Inflammatory macrophage treated with lipopolysaccharide for 4 hours (primary cell): ENCODE measurements at regions not wholly inside any gene's neighbourhood (a gene's known extent, or its start where the extent isn't known, plus 50 kb on each side); places are given as distances from the start of the nearest gene placed in this dataset.

Experiments used
- DNase-seq: peaks from one replicate; pipeline ENCODE4 v3.0.0-alpha.2; 2020

DNA sequence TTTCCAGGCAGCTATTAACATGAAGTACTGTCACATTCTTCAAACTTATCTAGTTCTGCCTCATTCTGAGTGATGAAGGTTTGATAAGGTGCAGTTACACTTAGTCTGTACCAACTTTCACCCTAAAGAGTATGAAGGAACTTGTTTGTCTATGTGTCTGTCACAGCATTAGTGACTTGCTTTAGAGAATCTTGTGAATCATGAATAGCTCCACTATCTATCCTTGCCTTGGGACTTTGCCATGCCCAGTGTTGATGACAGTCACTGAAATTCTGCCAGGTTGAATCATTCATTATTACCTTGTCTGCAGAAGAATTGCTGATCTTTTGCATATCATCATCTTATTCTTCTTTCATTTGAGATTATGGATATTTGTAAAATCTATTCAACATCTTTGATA lies 50.9 kb upstream of the A1CF start:
- DNase-seq = no peak

DNA sequence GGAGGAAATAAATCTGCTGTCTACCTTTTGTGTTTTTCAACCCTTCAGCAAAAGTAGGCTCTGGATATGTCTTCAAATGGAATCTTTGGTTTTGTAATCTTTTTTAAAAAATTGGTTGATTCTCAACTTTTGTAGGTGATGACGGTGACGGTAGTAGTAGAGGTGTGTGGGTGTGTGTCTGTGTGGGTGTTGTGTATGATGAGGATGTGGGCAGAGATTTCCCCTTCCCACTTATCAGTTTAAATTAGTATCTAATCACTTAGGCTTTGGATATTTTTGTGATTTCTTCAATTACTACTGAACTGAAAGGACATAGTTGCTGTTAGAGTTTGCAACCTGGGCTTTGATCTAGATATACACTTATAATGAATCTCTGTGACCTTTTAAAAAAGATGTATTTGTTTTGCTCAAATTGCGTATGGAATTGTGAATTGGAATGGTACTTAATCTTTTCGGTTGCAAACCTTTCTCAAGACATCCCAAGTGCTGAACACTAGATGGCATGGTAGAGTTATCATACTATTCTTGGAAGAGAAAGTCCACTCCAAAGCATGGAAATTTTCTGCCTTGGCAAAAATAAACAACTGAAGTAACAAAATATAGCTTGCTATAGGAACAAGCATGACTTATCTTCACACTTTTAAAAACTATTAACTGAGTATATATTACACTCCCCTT lies 51.9 kb upstream of the A1CF start:
- DNase-seq = no peak

DNA sequence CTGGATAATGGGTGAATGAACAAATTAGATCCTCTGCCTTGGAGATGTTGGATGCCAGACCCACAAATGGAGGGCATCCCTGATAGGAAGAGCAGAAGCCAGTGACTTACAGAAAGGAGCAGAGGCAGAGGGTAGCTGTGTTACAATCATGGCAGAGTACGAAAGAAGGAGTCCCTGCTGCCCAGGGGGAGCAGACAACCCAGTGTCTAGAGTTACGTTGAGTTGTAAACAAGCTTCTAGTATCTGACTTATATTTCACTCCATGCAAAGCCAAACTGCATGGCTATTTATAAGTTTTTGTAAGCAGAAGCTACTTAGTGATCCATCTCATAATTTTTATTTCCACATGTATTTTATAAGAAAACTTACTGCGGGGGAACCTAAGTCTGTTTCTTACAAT lies 56.2 kb upstream of the A1CF start:
- no peak for DNase-seq

GRCh38 chr10:50946991-50947781 lies 61.8 kb upstream of the A1CF start:
- no peak for DNase-seq

GRCh38 chr10:50951365-50951764 lies 65.9 kb upstream of the A1CF start:
- DNase-seq = no peak

DNA sequence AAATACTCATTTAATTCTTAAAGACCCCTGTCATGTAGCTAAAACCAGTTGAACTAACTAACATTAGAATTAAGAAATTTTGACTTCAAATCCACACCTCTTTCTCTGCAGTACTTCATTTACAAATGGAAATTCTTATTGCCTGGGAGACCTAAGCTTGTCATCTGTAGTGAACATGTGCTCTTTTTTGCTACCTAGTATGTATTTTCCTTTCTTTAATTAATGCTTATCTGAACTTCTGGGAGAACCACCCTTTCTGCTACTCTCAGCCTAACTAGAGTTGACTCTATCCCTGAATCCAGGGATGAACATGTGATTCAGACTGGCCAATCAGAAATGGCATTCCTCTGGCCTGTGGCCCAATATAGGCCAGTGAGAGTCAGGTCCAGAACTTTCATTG lies 75.9 kb upstream of the A1CF start:
- no peak for DNase-seq

- DNase-seq = no peak
Measured at GRCh38 chr10:50963063-50963462, 77.6 kb upstream of the A1CF start.

- DNase-seq = no peak
Measured at GRCh38 chr10:50968386-50969091, 83.1 kb upstream of the A1CF start.

- DNase-seq = no peak
Measured at GRCh38 chr10:50972591-50972990, 87.2 kb upstream of the A1CF start.

DNA sequence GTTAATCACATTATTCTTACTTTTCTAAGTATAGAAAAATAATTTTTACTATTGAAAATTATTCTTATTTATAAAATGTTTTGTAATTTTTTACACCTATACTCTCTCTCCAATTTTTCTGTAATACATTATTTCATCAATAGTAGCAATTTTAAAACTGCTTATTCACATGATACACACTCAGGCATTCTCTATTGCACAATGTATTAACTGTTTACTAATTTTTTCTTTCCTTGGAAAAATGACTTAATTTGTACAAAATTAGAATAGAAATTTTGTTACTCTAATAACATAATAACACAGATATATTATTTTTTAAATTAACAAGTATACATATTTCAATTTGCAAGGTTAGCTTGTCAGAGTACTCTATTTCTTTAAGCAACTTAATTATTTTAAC lies 92.9 kb upstream of the PRKG1 start:
- no peak for DNase-seq

DNA sequence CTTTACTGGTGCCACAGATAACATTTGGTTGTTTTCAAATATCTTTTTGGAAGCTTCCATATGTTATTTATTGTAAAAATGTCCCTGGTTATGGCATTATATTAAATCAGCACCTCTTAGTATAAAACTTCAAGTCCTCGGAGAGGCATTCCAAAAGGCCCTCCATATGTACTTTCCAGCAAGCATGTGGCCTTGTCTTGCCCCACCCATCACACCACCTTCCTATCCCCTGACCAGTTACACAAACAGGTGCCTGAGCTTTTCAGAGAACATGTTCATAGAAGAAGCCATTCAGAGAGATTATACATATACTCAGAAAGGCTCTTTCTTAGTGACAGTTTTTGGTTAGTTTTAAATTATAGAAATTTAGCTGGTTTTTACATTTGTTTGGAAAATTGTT lies 92.4 kb upstream of the PRKG1 start:
- DNase-seq = no peak

GRCh38 chr10:50982989-50983388 lies 91.3 kb upstream of the PRKG1 start:
- DNase-seq = no peak

- no peak for DNase-seq
Measured at GRCh38 chr10:50987934-50988333, 86.4 kb upstream of the PRKG1 start.

DNA sequence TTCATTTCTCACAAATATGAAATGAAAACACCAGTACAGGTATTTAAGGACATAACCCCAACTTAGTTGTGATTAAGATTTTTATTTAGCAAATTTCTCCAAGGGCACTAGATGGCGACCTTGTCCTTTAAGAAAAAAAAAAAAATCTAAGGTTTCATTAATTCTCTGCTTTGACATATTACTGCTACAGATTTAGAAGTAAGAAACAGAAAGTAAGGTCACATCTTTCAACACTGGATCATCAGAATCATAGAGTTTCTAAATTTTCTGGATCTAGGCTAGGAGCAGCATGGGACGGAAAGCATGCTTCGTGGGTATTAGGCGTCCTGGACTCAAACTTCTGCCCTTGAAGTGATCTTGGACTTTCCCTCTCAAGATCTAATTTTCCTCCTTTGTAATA lies 85.5 kb upstream of the PRKG1 start:
- no peak for DNase-seq

DNA sequence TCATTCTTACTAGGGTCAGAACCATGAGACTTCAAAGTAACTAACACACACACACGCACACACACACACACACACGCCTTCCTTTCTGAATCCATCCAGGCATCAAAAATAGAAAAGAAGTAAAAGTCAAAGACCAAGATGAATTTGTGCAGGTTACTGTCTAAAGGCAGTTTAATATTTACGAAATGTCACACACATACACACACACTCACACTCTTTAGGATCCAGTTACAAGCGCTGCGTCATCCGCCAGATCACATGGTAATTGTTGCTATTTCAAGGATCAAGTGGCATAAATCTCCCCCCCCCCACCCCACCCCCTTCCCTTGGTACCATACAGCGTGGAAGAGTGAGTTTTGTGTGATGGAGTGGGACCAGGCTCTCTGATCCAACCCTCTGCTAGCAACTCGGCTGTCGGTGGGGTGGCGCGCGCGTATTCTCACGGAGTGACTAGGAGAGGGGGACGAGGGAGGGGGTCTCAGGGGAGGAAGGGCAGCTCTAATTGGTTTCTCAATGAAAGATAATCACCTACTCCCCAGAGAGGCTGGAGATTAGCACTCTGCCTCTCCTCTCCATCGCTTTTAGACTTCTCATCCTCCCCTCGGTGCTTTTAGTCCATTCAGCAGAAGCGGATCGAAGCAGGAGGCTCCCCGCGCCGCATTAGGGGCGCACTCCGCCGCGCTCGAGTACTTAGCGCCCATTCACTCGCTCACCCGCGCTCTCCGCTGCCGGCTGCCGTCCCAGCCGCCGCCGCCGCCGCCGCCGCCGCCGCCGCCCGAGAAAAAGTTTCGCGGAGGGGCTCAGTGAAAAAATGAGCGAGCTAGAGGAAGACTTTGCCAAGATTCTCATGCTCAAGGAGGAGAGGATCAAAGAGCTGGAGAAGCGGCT lies 83.5 kb upstream of the PRKG1 start:
- DNase-seq = no peak

GRCh38 chr10:50991456-50992355 lies 82.6 kb upstream of the PRKG1 start:
- DNase-seq = no peak

GRCh38 chr10:50992356-50992901 lies 81.9 kb upstream of the PRKG1 start:
- DNase-seq = no peak

DNA sequence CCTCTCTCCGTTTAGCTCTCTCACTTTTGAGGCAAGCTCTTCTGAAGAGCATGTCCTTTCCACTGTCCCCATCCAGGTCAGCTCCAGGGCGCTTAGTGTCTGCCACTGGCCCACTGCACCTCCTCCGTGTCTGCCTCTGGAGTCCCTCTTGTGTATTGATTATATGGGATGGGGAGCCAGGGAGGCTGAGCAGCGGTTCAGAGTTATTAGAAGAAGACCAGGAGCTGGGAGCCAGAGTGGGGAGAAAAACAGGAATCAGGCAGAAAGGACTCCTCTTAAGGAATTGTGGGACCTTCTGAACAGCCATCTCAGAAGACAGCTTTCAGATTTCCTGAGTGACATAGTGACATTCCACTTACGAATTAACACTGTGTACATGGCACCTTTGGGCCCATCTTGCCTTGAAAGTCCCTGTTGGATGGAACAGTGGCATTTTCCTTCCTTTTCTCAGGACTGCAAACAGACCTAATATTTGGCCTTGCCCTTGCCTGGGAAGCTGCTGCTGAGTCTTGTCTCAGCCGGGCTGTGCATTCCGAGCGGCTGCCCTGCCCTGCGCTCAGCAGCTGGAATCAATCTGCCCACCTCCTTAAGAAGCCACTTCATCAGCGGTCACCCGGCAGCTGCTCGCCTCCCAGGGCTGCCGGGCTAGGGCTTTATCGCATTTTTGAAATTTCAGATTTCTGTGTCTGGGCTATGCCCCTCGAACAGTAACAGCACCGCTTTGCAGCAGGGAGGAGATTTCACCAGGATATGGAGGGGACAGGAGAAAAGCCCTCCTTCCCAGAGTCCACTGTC lies 81.1 kb upstream of the PRKG1 start:
- DNase-seq = no peak

- DNase-seq = no peak
Measured at GRCh38 chr10:50993771-50994251, 80.5 kb upstream of the PRKG1 start.

- DNase-seq = no peak
Measured at GRCh38 chr10:50997461-50997860, 76.8 kb upstream of the PRKG1 start.

GRCh38 chr10:50999163-50999562 lies 75.1 kb upstream of the PRKG1 start:
- DNase-seq = no peak
